Neuronal stem cell (in vitro differentiated cells): ENCODE measurements at regions not wholly inside any gene's neighbourhood (a gene's known extent, or its start where the extent isn't known, plus 50 kb on each side); places are given as distances from the start of the nearest gene placed in this dataset.

Source experiments
- DNase-seq: peaks from one replicate; pipeline ENCODE4 v3.0.0-alpha.2; 2013; ENCODE audit warnings: low spot score
- H2AFZ ChIP-seq: one replicate; pipeline ENCODE4 v1.6.1; 2013; ENCODE audit warnings: mild to moderate bottlenecking, low read length, inconsistent platforms
- H2AK5ac ChIP-seq: 2 replicates; pipeline ENCODE4 v1.6.1; 2013; ENCODE audit warnings: low read depth, mild to moderate bottlenecking, inconsistent platforms, low read length, moderate library complexity, mixed read lengths
- H2BK120ac ChIP-seq: 2 replicates; pipeline ENCODE4 v1.6.1; 2013; ENCODE audit warnings: low read depth, mild to moderate bottlenecking, inconsistent platforms, low read length, moderate library complexity, mixed read lengths
- H2BK12ac ChIP-seq: one replicate; pipeline ENCODE4 v1.6.1; 2013; ENCODE audit warnings: low read length, inconsistent platforms
- H2BK15ac ChIP-seq: 2 replicates; pipeline ENCODE4 v1.6.1; 2013; ENCODE audit warnings: mild to moderate bottlenecking, low read length, inconsistent platforms, mixed read lengths
- H2BK5ac ChIP-seq: one replicate; pipeline ENCODE4 v1.6.1; 2013; ENCODE audit warnings: inconsistent platforms, mild to moderate bottlenecking, low read length, moderate library complexity
- H3K14ac ChIP-seq: one replicate; pipeline ENCODE4 v1.6.1; 2013; ENCODE audit warnings: low read length, inconsistent platforms
- H3K18ac ChIP-seq: 2 replicates; pipeline ENCODE4 v1.6.1; 2013; ENCODE audit warnings: low read length, inconsistent platforms
- H3K23ac ChIP-seq: 2 replicates; pipeline ENCODE4 v1.6.1; 2013; ENCODE audit warnings: low read depth, mild to moderate bottlenecking, mixed read lengths, low read length, inconsistent platforms; ENCODE audit not compliant: poor library complexity
- H3K27ac ChIP-seq: replicated peaks from 3 replicates; pipeline ENCODE4 v1.5.1; 2013; ENCODE audit warnings: low read length, inconsistent platforms
- H3K27me3 ChIP-seq, 3 experiments: 2 replicates each; pipeline ENCODE4 v1.6.1; 2013; ENCODE audit warnings: low read length in 3 of 3, mild to moderate bottlenecking in 2 of 3, inconsistent platforms in 1 of 3, low read depth in 1 of 3, mixed read lengths in 1 of 3, moderate library complexity in 1 of 3; ENCODE audit not compliant: control insufficient read depth in 3 of 3, insufficient read depth in 3 of 3
- H3K36me3 ChIP-seq, 2 donors: replicated peaks in 1 of 2; 2 replicates each; pipeline ENCODE4 v1.6.1; 2013; ENCODE audit warnings: low read length in 2 of 2; ENCODE audit not compliant: control insufficient read depth in 2 of 2, insufficient read depth in 2 of 2
- H3K4ac ChIP-seq: 2 replicates; pipeline ENCODE4 v1.6.1; 2013; ENCODE audit warnings: inconsistent platforms, mild to moderate bottlenecking, low read length, moderate library complexity
- H3K4me1 ChIP-seq, 2 donors: 1 replicate in 1 of 2; 2 replicates in 1 of 2; pipeline ENCODE4 v1.6.1; 2013; ENCODE audit warnings: low read length in 2 of 2, low read depth in 1 of 2; ENCODE audit not compliant: control insufficient read depth in 2 of 2, insufficient read depth in 1 of 2
- H3K4me2 ChIP-seq: one replicate; pipeline ENCODE4 v1.6.1; 2013; ENCODE audit warnings: mild to moderate bottlenecking, low read length, inconsistent platforms; ENCODE audit not compliant: insufficient read depth, poor library complexity, severe bottlenecking
- H3K4me3 ChIP-seq, 2 donors: 2 replicates each; pipeline ENCODE4 v1.5.1; 2013; ENCODE audit warnings: low read length in 2 of 2, mild to moderate bottlenecking in 2 of 2, inconsistent platforms in 1 of 2, moderate library complexity in 1 of 2
- H3K79me1 ChIP-seq: one replicate; pipeline ENCODE4 v1.6.1; 2013; ENCODE audit warnings: low read depth, mild to moderate bottlenecking, inconsistent platforms, low read length, moderate library complexity
- H3K9ac ChIP-seq: one replicate; pipeline ENCODE4 v1.6.1; 2013; ENCODE audit warnings: mild to moderate bottlenecking, low read depth, low read length, inconsistent platforms; ENCODE audit not compliant: poor library complexity
- H3K9me3 ChIP-seq, 2 donors: replicated peaks in 1 of 2; 2 replicates each; pipeline versions ENCODE3 to v1.6.1; 2013; ENCODE audit warnings: low read length in 2 of 2, mild to moderate bottlenecking in 2 of 2, inconsistent platforms in 1 of 2, low read depth in 1 of 2, mixed read lengths in 1 of 2, moderate library complexity in 1 of 2; ENCODE audit not compliant: control insufficient read depth in 2 of 2, insufficient read depth in 1 of 2
- H4K8ac ChIP-seq: one replicate; pipeline ENCODE4 v1.6.1; 2013; ENCODE audit warnings: low read depth, mild to moderate bottlenecking, inconsistent platforms, low read length, moderate library complexity
- H4K91ac ChIP-seq: one replicate; pipeline ENCODE4 v1.6.1; 2013; ENCODE audit warnings: low read length, low read depth, mild to moderate bottlenecking, inconsistent platforms; ENCODE audit not compliant: poor library complexity
- WGBS, 2 donors: extraction: QIAGEN DNeasy Blood & Tissue Kit; methylation state at CpG; one replicate each; pipeline ENCODE4 v1.1.7; 2013; ENCODE audit warnings: missing lambda C conversion rate in 2 of 2, mixed read lengths in 1 of 2; ENCODE audit not compliant: insufficient read length in 2 of 2, insufficient replicate concordance in 1 of 2; ENCODE audit errors: extremely low coverage in 2 of 2; 5-methylcytosine and 5-hydroxymethylcytosine counted together

DNA sequence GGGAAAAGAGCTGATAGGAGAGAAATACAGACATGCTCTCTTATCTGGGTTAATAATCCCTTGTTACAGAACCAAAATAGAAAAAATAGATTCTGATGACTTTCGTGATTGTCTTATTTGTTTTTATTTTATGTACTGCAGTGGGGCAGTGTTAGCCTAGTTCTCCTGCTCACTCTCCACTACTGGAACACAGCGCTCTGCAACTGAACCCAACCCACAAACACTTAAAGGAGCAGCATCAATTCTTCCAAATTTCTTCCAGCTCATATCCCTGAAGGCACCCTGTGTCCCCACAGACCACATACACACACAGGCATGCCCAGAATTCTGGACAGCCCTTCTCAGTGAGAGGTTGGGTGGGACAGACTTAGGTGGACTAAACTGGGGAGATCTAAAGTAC, 160.6 kb downstream of the SS18 start:
- Histone ChIP-seq H3K23ac (no peak overlapping the region), H3K27ac (no peak overlapping the region), H3K79me1 (no peaks in the 10 kb centered on the region), H3K9me3 (no peaks in the 10 kb centered on the region), H3K18ac (no peak overlapping the region), H3K4me3 (no peak overlapping the region), H2BK120ac (no peak overlapping the region), H2BK15ac (no peak overlapping the region), H2AFZ (no peak overlapping the region), H3K27me3 (no peaks in the 10 kb centered on the region), H2AK5ac (no peak overlapping the region), H3K36me3 (no peaks in the 10 kb centered on the region), H4K91ac (no peak overlapping the region), H4K8ac (no peak overlapping the region), H3K4ac (no peak overlapping the region), H3K9ac (no peak overlapping the region), H3K14ac (no peak overlapping the region), H3K4me2 (no peak overlapping the region), H3K4me1 (peaks cover 0 to 4% of the 10 kb centered on the region in 2 donors), H2BK12ac (no peak overlapping the region), H2BK5ac (no peak overlapping the region)
- WGBS, 2 donors: no CpG with 5 or more reads among the region's 2 CpGs
- no peak for DNase-seq

DNA sequence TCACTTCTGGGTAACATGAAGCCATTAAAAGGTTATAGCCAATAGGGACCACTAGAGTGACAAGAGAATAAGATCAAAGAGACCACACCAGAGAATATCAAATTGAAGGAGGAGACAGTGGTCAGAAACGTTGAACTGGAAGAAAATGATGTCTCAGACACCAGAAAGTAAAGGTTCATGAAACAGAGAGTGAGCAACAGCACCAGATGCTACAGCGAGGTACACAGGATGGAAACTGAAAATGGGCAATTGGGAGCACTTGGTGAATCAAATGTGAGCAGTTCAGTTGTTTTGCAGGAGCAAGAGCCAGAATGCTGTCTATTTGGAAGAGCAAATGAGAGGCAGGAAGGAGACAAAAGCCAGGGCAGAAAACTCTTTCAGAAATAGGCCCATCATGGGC, 162.6 kb downstream of the SS18 start:
- H3K9me3 ChIP-seq: no peaks in the 10 kb centered on the region
- no peak overlapping the region for H3K4ac ChIP-seq
- H2AK5ac ChIP-seq: no peak overlapping the region
- no peak overlapping the region for H2BK5ac ChIP-seq
- no peaks in the 10 kb centered on the region for H3K27me3 ChIP-seq
- no peak overlapping the region for H2BK120ac ChIP-seq
- no peaks in the 10 kb centered on the region for H3K36me3 ChIP-seq
- no peak overlapping the region for H3K4me2 ChIP-seq
- H3K27ac ChIP-seq: no peak overlapping the region
- H3K4me3 ChIP-seq: no peak overlapping the region
- H2AFZ ChIP-seq: no peak overlapping the region
- H3K79me1 ChIP-seq: no peaks in the 10 kb centered on the region
- no peak overlapping the region for H3K14ac ChIP-seq
- WGBS, 2 donors: no CpG with 5 or more reads among the region's 2 CpGs
- no peak overlapping the region for H3K9ac ChIP-seq
- no peak overlapping the region for H3K23ac ChIP-seq
- no peak overlapping the region for H4K91ac ChIP-seq
- DNase-seq: no peak
- H4K8ac ChIP-seq: no peak overlapping the region
- H3K18ac ChIP-seq: no peak overlapping the region
- no peak overlapping the region for H2BK12ac ChIP-seq
- H2BK15ac ChIP-seq: no peak overlapping the region
- H3K4me1 ChIP-seq: peaks cover 0 to 4% of the 10 kb centered on the region in 2 donors

DNA sequence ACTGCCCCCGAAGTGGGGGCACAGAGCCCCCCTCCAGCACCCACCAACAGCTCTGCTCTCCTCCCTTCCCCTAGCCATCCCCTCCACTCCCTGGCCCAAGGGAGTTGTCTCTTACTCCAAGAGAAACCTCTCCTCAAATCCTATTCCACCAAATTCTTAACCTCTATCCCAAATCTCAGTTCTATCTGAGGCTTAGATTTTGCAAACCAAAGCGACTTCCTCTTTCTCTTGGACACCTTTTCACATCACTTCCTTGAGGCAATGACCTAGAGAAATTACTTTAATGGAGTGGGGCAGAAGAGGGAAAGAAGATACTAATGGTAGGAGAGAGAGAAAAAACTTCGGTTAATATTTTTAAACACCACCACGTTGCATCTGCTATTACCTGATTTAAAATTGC, 167.2 kb downstream of the SS18 start:
- H3K79me1 ChIP-seq: no peaks in the 10 kb centered on the region
- no peak overlapping the region for H3K4me2 ChIP-seq
- no peaks in the 10 kb centered on the region for H3K27me3 ChIP-seq
- no peak overlapping the region for H4K8ac ChIP-seq
- H3K9ac ChIP-seq: no peak overlapping the region
- H3K4ac ChIP-seq: no peak overlapping the region
- no peaks in the 10 kb centered on the region for H3K36me3 ChIP-seq
- no peak overlapping the region for H2BK12ac ChIP-seq
- H3K18ac ChIP-seq: no peak overlapping the region
- no CpG with 5 or more reads among the region's 4 CpGs for WGBS, 2 donors
- no peak overlapping the region for H2AFZ ChIP-seq
- no peak overlapping the region for H2BK5ac ChIP-seq
- no peak overlapping the region for H3K27ac ChIP-seq
- no peak overlapping the region for H4K91ac ChIP-seq
- H2AK5ac ChIP-seq: no peak overlapping the region
- no peaks in the 10 kb centered on the region for H3K9me3 ChIP-seq
- no peak overlapping the region for H3K23ac ChIP-seq
- no peak overlapping the region for H3K14ac ChIP-seq
- no peak overlapping the region for H2BK15ac ChIP-seq
- H3K4me3 ChIP-seq: no peak overlapping the region
- no peak for DNase-seq
- H3K4me1 ChIP-seq: no peaks in the 10 kb centered on the region
- no peak overlapping the region for H2BK120ac ChIP-seq

DNA sequence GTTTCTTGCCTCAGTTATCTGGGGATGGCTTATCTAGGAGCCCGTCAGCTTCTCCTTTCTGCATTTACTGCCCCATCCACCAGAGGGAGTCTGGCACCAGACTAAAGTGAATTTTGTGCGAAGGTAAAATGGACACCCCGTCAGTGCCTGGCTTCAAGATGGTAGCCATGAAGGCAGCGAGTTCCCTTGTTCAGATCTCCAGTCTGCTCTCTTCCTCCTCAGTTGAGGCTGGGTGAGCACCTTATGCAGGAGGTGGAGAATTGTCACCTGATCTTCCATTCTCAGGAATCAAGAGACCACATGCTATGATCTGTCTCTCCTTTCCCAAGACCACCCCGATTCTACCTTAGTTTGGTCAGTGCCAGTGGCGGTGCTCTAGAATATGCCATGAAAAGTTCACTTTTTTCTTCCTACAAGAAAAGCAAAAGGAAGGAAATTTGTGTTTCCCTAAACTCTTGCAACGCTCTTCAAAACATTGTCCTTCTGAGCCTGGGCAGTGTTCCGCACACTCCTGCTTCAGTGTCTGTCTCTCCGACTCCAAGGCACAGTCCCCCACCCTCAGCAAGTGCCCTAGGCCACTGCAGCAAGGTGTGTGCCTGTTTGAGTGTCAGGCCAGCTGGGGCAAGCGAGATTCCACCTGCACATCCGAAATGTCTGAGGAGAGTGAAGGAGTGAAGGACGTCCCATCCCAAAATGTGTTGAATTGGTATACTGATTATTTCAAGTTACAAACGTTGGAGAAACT, 168.6 kb downstream of the SS18 start:
- H4K91ac ChIP-seq: no peak overlapping the region
- H2AFZ ChIP-seq: peak overlapping the region; percentile 62

More for the DNA sequence above, 168.6 kb downstream of the SS18 start:
- Histone ChIP-seq H2BK12ac (no peak overlapping the region), H2BK15ac (no peak overlapping the region), H3K9ac (no peak overlapping the region), H3K14ac (no peak overlapping the region), H3K27me3 (no peaks in the 10 kb centered on the region), H2BK120ac (no peak overlapping the region), H3K36me3 (no peaks in the 10 kb centered on the region), H3K4ac (no peak overlapping the region), H3K23ac (no peak overlapping the region), H3K27ac (no peak overlapping the region), H2BK5ac (no peak overlapping the region), H3K9me3 (no peaks in the 10 kb centered on the region), H4K8ac (no peak overlapping the region), H2AK5ac (no peak overlapping the region), H3K18ac (no peak overlapping the region), H3K4me2 (no peak overlapping the region), H3K4me1 (no peaks in the 10 kb centered on the region), H3K79me1 (no peaks in the 10 kb centered on the region), H3K4me3 (no peak overlapping the region)
- no CpG with 5 or more reads among the region's 13 CpGs for WGBS, 2 donors
- no peak for DNase-seq
